ENCODE measurements at regions not wholly inside any gene's neighbourhood (a gene's known extent, or its start where the extent isn't known, plus 50 kb on each side); places are given as distances from the start of the nearest gene placed in this dataset.
"Not testable (repeated sequence)": the region's sequence is repeated elsewhere in the genome, so short reads cannot be mapped to it uniquely, and the experiment has no call there.

DNA sequence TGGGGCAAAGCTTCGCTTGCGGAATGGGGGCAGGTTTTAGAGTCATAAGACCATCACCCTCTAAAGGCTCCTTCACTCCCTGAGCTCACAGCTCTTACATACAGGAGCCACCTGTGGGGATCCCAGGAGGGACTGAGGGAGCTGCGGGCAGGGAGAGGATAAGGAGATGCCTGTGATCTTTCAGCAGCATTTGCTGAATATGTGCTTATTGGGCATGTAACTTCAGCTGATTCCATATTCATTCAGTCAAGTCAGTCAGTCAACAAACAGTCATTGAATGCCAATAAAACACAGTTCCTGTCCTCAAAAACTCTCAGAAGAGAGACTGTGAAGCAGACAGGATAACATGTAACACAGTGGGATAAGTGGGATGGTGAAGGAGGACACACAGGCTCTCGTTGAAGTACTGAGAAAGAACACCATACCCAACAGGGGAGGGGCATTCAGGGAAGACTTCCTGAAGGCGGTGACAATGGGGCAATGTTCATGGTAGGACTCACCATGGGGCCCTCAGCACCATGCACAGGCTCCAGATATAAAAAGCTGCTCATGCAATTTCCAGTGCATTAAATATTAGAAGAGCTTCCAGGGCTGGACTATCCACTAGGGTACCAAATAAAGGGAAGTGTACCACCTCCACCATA lies 240.9 kb downstream of the UACA start:
- DNase-seq = no peak

DNA sequence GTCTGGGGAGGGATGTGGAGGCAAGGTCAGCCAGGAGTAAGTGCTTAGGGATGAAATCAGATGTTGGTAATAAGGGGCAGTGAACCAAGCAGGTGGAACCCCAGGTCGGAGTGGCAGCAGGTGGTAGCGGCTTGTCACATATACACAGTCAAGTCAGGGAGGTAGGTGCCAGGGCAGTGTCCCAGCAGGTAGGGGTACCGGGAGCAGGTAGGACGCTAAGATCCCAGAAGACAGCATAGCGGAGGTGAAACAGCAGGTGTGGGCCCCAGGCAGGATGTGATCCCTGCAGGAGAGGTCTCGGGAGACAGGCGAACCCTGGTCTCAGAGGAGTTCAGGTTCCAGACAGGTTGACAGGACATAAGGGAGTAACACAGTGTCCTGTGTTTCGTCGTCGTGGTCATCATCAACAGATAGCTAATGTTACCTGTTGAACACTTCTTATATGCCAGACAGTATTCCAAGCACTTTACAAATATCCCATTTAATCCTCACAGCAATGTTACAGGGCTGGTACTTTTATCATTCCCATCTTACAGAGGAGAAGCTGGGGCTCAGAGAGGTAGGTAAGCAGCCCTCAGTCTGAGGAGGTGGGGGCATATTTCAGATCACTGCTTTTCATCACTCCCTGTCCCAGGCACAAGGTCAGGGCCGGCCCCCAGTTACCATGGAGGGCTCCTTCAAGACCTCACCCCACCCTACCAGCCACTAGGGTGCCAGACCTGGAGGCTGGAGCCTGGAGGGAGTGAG lies 241.6 kb downstream of the UACA start:
- no peak for DNase-seq

DNA sequence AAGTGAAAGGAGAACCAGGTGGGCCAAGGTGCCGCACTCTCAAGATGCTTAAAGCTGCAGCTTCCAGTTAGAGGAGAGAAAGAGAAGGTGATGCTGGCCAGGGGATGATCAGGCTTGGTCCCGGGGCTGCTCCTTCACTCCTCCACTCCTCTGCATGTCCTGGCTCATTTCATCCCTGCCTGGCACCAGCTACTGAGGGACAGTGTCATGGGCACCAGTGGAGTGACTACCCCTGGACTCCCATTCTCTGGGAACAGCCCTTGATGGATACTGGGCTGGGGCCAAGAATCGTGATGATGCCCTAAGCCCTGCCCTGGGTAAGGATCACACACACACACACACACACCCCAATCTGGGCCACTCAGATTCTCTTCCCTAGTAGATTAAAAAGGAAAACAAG lies 243.7 kb downstream of the UACA start:
- DNase-seq = no peak

DNA sequence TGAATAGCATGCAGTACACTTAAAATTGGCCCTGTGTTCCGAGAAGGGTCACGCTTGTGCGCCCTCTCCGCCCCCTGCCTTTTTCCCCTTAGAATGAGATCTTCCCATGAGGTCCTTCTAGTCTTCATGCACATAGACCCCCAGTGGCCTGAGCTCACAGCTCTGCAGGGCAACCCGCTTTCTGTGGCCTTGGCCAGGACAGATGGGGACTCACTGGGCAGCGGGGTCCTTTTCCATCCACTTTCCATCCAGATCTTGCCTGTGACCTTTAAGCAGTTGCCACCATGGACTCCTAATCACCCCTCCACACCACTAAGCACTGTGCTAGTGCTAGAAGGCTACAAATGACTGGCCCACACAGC lies 244.4 kb downstream of the UACA start:
- DNase-seq = no peak

DNA sequence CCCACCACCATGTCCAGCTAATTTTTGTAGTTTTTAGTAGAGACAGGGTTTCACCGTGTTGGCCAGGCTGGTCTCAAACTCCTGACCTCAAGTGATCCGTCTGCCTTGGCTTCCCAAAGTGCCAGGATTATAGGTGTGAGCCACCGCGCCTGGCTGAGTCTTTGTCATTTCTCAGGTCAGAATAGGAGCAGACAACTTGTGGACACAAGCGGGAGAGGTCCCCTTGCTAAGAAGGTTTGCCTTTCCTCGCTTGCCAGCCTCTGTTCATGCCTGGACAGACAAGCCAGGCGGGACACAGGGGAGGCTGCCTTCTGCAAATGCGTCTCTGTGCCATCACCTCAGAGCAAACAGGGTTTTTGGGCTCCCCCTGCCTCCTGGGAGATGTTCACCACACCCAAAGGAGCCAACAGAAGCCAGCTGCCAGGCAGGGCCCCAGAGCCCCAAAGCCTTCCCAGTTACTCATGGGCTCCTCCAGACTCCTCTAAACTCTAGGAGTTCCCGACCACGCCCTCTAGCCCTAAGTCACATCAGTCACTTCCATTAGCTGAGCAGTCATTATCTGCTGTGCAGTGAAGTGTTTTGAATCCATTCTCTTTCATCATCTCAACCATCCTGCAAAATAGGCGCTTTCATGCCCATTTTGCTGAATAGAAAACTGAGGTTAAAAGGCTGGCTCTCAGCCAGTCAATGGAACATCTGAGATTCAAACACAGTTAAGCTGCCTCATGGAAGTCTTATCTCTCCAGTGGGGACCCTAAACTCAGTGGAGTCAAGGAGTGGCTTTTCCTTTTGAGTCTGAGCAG lies 245.0 kb downstream of the UACA start:
- DNase-seq = no peak

DNA sequence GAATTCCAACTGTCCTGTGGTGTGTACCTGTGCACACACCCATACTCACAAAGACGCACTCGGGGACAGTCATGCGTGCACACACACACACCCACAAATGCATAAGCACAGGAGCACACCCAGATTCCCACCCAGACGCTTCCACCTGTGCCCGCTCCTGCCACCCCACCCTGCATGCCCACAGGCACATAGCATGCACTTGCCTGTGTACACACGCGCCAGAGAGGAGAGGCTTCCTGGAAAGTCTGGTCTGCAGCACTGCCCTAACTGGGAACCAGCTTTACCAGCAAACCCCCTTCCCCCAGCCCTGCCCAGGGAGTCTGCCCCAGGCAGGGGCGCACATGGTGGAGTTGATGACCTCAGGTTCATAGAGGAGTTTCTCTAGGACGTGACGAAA lies 246.2 kb downstream of the UACA start:
- DNase-seq = no peak

DNA sequence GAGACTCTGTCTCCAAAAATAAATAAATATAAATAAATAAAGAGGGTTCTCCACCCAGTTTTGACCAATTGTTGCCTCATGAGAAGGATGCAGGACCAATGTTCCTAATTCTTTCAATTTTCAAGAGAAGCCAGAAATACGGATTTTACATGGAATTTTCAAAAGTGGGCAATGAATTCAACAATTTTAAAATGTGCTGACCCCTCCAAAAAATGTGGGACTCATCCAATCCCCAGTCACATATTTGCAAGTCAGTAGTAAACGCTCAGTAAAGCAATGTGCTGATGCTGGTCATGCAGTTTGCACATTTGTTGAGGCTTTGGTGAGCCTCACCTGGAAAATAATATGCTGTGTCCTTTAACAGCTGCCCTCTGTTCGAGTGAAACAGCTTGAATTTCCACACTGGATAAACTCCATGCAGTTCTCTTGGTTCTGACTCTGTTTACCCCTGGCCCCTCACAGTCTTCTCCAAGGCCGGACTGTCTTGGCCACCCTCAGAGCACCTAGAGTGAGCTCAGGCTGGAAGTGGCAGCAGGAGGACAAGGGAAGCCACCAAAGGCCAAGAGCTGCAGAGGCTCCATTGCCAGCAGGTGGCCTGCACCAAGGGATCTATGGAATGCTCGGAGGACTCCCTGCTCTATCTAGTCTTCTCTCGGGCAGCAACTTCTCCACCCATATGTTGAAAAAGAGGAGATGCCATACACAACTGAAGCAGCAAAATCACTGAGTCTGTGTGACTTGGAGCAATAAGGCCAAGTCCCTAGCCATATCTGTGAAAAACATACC lies 246.8 kb downstream of the UACA start:
- DNase-seq = no peak

DNA sequence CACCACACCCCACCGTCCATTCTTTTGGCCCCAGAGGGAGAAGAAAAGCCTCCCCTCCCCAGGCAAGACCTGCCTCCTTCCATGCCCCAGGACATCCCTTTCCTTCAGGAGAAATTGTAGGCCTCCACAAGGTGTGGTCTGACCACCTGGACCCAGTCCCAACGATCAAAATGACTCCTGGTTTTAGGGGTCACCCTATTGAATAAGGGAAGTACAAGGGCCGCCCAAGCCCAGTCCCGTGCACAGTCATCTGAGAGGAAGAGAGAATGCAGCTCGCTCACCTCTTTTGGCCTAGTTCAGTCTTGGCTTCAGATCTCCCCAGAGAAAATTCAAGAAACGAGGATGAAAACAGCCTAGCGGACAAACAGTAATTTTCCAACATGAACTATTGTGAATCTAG lies 249.1 kb downstream of the UACA start:
- no peak for DNase-seq

DNA sequence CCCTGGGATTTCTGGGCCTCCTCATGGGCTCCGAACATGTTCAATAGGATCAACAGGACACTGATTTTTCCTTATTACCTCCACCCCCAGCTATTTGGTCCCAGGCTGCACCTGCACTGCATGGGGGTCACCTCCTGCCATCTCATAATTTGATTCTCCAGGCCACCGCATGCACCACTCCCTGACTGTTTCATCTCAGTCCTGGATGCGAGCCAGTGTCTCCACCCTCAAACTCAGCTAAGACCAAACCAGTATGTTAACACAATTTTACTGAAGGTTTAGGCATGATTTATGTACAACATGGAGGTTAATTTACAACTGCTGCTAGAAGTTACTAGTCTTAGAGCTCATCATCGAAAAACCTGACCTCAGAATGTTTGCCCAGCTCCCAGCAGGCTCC lies 249.5 kb downstream of the UACA start:
- no peak for DNase-seq

DNA sequence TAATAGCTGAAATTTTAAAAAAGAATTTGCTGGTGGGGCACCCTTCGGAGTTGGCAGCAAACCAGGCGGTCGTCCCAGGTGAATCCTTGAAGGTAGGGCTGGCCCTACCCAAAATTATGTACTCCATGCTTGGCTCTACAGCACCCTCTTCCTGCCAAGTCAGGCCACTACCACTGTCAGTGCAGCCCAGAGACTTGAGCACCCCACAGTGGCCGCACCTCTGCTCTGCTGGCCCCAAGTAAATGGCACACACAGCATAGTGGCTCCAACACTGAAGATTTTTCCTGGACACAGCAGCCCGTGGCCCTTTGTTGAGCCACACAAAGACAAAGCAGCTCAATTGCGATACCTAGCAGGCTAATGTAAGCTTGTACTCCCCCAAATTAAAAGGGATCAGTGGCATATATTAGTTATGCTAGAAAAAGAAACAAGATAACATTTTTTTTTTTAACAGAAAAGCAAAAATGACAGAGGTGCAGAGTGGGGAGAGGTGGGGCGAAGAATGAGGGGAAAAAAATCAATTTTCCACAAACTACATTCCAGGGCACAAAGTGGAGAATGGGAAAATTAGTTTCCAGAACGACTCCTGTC lies 250.5 kb downstream of the UACA start:
- no peak for DNase-seq

DNA sequence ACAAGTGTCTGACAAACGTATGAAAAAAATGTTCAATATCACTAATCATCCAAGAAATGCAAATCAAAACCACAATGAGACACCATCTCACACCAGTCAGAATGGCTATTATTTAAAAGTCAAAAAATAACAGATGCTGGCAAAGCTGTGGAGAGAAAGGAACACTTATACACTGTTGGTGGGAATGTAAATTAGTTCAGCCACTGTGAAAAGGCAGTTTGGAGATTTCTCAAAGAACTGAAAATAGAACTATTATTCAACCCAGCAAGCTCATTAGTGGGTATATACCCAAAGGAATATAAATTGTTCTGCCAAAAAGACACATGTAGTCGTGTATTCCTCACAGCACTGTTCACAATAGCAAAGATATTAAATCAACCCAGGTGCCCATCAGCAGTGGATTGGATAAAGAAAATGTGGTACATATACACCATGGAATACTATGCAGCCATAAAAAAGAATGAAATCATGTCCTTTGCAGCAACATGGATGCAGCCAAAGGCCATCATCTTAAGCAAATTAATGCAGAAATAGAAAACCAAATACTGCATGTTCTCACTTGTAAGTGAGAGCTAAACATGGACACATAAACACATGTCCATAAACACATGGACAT lies 251.3 kb downstream of the UACA start:
- DNase-seq = not testable (repeated sequence)

DNA sequence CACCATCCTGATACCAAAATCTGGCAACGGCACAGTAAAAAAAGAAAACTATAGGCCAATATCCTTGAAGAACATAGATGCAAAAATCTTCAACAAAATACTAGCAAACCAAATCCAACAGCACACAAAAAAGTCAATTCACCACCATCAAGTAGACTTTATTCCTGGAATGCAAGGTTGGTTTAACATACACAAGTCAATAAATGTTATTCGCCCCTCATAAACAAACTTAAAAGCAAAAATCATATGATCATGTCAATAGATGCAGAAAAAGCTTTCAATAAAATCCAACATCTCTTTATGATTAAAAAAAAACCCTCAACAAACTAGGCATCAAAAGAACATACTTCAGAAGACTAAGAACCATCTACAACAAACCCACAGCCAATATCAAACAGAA lies 252.9 kb downstream of the UACA start:
- no peak for DNase-seq

DNA sequence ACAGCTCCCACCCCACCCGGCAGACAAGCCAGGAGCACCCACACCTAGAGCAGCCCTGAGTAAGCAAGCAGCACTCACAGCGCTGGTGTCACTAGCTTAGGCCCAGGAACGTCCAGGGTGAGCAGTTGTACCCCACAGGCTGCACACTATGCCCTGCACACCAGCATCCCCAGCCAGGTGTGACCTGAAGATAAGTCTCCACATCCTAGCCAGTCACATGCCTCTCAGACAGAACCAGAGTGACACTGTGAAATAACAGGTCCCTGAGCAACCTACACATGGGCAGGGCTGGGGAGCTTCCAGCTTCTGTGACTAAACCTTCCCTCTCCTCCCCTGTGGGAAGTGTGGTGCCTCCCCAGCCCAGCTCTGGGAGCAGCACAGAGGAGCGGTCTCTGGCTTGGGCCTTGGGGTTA lies 253.6 kb downstream of the UACA start:
- no peak for DNase-seq

DNA sequence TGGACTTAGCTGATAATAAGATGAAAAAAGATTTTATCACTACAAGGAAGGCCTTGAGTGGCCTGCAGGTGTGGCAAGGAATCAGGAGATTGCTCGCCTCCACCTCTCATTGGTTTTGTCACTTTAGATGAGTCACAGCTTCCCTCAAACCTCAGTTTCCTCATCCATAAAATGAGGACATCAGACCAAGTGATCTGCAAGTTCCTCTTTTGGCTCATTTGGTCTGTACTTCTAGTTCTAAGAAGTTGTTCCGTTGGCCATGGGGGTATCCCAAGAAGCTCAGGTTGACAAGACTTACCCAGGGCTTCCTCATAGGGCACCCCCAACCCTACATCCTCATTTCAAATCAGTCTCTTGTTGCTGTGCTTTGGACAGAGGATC lies 254.1 kb downstream of the UACA start:
- DNase-seq = no peak

DNA sequence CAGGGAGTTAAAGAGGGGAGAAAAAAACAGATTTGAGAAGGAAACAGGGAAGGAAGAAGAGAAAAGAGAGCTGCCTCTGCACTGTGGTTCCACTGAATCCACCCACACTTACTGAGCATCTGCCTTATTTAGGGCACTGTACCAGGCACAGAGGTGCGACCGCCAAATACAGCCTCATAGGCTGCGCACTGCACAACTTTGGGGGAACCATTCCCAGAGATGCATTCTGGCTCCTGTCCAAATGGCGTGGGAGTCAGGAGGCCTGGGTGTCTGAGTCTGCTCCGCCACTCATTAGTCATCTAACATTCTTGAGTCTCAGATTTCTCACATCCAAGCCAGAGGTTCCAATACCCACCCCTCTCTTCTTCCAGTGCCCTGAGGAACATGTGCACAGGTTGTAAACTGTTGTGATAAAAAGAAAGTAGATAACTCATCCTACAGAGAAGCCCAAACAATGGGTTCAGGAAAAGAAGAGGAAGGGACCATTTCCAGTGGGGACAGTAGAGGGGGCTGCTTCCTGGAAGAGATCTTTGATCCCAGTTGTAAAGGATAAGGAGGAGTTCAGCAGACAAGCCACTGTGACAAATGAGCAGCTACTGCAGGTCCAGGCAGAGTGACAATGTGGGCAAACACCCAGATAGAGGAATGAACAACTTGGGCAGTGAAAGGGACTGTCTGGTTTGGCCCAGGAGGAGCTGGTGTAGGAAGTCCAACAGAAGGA lies 254.6 kb downstream of the UACA start:
- DNase-seq = no peak

DNA sequence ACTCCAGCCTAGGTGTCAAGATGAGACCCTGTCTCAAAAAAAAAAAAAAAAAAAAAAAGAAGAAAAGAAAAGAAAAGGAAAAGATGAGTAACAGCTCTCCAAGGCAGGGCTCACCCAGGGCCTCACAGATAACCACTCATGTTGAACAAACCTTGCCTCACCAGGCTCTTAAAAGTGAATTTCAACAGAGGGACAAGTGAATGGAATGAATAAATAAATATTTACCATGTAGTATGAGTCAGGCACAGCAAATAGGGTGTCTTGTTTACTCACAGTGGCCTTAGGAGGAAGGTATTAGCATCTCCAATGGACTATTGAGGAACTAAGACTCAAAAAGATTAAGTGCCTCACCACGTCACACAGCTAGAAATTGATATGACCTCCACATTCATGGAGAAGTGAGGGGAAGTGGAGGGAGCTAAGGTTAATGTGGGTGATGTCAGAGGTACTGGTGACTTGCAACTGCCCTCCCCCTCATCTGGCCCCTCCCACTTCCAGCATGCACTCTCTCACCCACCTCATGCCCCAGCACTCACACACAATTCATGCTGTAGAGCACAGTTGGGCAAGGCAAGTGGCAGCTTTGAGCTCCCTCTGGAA lies 255.5 kb downstream of the UACA start:
- DNase-seq = peak; percentile 82

DNA sequence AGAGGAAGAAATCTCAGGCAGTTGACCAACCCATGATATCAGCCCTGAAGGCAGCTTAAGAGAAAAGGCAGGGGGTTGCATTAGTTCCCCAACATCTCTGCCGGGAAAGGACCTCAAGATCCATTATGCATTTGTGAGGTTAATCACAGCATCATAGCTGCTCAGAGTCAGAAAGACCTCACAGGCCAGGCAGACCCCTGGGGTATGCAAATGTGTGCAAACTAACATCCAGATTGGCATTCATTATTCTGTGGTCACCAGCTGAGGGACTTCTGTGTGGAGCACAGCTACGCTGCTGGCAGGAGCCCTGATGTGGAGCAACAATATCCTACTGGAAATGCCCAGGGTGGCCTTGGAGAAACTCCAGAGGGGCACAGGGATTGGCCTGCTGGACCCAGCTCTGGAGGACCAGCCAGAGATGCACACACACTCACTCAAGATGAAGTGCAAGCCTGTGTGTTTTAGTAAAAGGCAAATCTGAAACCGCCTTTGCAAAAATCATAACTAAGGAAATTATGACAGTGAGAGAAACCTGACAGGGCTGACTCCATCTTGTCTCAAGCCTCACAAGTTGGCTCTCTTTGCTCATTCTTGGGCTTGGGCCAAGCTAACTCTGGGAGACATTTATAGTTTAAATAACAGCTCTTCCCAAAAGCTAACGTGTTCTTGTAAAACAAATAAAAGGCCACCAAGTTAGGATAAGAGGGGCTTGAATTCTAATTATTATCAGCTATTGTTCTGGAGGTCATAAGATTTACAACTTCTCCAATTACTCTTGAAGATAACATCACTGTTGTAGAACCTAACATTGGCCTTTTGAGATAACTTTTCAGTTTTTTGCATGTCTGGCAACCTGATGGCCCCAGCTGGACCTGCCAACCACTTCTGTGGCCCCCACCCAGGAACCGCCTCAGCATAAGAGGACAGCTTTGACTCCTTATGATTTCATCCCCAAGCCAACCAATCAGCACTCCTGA lies 257.1 kb downstream of the UACA start:
- no peak for DNase-seq

DNA sequence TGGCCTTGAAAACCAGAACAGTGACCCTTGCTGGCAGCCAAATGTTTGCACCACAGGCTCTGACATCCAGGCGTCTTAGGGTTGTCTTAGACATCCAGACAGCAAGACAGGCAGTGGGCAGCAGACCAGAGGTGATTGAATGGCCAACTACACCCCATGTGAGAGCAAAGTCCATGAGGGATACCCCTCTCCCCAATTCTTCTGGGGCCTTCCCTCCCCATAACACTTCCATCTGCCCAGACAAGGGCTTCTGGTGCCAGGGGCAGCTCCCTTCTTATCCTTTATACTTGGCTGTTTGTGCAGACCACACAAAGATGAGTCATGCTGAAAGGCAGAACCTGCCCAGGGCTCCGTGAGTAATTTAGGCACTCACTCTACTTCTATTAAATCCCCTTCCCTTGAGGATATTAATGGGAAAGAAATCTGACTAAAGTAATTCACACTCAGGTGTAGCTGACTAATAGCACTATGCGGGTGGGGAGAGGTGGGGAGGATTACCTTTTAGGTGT lies 257.9 kb downstream of the UACA start:
- DNase-seq = no peak

DNA sequence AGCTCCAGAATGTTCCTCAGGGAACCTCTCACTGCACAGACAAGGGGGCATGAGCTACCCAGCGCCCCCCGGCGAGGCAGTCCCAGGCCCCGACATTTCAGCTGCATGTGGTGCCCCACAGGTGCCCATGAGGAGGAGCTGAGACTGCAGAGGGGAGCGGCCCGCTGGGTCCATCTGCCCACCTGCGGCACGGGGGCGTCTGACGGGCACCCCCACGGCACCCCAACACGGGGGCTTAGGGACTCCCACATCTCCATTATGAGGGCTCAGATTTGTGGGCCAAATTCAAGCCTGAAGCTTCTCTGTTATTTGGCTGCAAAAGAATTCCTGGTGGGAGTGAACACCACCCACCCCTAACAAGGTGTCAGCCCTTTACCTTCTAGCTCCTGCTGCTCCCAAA lies 258.4 kb downstream of the UACA start:
- DNase-seq = no peak
